COR-L47 (cell line): ENCODE measurements at regions not wholly inside any gene's neighbourhood (a gene's known extent, or its start where the extent isn't known, plus 50 kb on each side); places are given as distances from the start of the nearest gene placed in this dataset.
"Not testable (repeated sequence)": the region's sequence is repeated elsewhere in the genome, so short reads cannot be mapped to it uniquely, and the experiment has no call there.

Source experiments
- DNase-seq: peaks from one replicate; lab custom pipeline; 2025; lab: John Stamatoyannopoulos, UW

DNA sequence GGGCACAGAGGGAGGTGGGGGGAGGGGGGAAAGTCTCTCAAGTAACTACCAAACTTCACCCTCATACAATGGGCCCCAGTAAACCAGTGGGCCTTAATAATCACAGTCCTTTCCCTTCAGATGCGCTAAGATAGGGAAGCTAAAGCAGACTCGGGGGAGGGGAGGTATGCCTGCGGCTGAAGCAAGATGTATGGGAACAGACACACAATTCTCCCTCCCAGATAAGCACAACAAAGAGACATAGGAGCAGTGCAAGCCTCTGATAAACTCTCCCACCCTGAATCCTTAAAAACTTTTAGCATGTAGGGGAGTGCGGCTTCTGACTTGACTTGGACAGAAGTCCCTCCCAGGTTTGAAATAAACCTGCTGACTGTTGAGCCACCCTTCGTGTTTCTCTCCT lies 54.7 kb downstream of the PROP1 start:
- DNase-seq = not testable (repeated sequence)

DNA sequence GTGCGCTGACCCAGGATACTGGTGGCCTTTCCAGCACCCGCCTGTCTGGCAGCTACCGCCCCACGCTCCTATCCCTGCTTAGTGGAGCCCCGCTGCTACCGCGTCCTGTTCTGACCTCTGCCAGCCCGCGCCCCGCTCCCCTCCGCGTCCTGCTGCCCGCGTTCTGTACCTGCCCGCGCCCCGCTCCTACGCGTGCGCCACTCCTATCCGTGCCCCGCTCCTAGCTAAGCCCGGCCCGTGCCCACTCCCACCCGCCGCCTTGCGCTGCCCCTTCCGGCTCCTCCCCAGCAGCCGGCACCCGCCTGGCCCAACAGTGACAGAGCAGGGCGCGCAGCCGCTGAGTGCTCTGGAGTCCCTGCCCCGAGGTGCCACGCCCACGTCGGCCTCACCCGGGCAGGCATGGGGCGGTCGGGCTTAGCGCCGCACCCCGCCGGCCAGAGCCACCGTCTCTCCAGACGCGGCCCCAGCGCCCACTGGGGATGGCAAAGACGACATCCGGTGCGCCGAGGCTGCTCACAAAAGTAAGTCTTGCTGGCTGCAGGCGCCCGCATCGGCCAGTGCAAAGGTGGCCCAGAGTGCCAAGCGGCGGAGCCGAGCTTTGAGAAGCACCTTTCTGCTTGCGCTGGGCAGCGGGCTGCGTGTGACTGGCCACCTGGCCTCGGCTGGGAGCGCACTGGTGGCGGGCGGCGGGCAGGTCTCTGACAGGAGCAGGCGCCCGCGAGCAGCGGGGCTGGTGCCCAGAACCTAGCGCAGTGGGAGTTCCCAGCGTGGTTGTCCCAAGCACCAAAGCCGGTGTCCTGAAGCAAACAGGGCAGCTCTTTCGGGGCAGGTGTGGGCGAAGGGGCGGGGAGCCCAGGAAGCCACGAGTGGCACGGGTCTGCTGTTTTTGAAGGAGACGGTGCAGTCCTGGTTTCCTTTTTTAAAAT lies 56.5 kb downstream of the PROP1 start:
- peak; percentile 49 for DNase-seq

DNA sequence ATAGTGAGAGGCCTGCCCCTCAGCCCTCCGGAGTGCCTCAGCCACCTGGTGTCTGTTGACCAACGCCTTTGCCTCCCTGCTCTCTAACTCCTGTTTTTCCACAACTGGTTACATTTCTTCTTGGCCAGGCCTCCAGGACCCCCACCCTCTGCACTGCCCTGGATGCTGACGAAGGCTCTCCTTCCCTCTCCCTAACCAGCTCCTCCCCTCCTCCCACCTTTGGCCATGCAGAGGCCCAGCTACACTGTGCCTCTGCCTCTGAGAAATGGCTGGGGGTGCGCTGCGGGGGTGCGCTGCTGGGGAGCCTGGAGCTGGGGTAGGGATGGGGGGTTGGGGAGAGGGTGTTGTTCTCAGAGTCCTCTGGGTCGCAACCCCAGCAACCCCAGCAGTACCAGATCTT lies 57.3 kb downstream of the PROP1 start:
- not testable (repeated sequence) for DNase-seq

DNA sequence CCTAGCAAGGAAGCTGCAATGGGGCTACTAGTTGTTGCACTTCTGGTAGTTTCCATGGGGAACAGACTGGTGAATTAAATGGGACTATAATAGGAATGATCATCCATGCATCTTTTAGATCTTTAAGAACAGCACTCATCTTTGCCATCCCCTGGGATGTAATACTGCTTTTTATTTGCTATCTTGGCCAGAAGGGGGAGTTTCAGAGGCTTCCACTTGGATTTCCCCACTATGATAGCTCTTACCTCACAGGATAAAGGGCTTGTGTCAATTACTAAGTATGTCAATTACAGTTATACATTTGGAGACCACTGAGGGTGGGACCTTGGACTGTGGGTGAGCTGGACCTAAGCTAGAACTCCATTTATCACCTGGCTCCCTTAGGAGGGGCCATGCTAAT lies 61.8 kb downstream of the PROP1 start:
- not testable (repeated sequence) for DNase-seq

DNA sequence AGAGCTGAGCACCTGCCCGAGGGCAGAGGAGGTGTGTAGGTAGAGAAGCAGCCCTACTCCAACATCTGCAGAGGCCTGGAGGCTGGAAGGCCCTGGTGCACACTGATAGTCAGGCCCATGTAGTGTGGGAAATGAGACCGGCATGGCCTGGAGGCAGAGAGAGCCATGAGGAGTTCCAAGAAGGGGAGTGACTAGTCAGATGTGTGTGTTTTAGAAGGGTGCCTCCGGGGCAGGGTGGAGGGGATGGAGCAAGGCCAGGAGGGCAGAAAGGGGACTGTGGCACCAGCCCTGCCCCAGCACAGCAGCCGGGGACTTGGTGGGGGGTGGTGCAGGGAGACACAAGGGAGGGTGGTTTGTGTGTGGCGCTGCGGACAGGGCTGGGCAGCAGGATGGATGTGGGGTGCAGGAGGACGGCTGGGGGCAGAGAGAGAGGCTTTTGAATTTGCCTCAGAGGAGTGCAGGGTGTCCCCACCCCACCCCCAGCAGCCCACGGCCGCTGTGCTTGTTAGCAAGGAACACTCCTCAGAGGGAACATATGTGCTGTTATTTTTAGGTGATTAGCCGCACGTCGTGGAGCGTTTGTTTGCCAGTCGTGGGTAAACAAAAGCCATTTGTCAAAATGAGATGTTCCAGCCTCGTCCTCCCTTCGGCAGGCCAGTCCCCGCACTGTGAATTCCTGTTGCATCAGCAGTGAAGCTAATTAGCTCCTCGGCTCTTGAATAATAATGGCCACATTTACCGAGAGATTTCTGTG lies 65.6 kb downstream of the PROP1 start:
- peak; percentile 58 for DNase-seq

DNA sequence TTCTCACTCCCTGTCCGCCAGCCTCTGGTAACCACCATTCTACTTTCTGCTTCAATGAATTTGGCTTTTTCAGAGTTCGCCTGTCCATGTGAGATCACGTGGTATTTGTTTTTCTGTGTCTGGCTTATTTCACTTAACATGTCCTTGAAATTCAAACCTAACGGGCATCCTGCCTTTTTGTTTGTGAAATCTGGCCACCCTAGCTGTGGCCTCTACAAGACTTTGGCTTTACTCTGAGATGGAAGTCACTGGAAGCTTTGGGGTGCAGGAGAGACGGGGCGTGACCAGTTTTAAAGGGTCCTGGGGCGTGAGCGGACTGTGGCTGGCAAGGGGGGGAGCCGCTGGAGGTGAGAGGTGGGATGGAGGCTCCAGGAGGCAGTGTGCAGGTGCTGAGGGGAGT lies 66.4 kb downstream of the PROP1 start:
- DNase-seq = not testable (repeated sequence)

DNA sequence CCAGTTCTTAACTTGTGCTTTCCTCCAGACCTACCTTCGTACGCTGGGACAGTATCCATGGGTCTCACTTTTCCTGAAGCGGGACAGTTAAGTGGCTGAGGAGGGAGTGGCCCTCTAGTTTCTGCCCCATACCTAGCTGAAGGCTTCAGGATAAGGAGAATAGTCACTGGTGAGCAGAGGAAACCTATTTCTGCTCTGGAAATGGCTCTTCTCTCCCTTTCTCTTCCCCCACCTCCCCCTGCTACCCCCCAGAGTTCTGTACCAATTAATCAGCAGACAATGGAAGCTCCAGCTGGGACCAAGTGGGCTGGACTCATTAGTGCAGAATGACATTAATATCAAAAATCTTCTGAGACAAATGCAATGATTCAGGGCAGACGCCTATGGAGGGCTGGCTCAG lies 68.5 kb downstream of the PROP1 start:
- not testable (repeated sequence) for DNase-seq

DNA sequence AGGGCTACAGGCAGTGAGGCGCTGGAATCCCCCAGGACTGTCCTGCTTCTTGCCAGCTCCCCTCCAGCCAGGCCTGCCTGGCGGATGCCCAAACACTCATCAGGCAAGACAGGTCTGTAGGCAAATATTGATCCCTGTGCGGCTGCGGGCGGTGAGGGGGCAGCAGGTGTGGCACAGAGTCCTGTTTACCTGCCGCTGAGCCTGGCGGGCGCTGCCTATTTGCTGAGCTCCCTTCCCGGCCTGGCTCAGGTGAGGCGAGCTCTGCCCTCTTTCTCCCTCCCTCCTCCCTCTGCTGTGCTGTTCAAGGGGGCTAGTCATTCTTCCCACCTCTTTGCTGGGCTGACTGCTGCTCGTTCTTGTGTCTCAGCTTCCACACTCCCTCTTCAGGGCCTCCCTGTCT lies 71.5 kb downstream of the PROP1 start:
- not testable (repeated sequence) for DNase-seq

DNA sequence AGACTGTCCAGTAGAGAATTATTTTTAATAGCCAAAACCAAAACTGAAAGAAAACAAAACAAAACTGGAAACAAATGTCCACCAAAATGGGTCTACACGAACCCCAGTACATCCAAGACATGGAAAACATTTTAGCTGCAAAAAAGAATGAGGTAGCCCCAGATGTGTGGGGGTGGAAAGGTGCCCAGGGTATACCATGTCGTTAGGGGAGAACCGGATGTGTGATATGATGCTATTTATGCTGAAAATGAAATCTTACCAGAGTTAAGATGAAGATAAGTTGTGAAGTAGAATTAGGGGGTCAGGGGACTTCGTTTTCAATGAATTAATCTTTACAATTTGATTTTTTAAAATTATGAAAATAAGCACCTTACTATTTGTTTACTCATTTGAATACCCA lies 72.2 kb downstream of the PROP1 start:
- DNase-seq = not testable (repeated sequence)

DNA sequence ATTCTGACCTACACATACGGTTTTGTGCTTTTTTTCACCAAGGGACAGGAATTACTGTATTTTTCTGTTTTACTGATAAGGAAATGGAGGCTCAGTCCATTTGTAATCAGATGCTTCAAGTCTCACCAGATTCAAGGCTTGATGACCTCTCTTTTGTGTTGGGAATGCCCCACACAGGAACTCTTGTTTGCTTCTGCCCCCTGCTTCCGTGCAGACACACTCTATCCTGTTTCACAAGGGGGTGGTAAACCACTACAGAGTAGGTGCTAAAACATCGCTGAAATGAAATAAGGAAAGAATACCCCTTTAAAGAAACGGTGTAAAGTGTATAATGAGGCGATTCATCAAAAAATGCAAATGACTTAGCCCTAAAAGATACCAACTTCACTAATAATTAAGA lies 72.9 kb downstream of the PROP1 start:
- DNase-seq = not testable (repeated sequence)

DNA sequence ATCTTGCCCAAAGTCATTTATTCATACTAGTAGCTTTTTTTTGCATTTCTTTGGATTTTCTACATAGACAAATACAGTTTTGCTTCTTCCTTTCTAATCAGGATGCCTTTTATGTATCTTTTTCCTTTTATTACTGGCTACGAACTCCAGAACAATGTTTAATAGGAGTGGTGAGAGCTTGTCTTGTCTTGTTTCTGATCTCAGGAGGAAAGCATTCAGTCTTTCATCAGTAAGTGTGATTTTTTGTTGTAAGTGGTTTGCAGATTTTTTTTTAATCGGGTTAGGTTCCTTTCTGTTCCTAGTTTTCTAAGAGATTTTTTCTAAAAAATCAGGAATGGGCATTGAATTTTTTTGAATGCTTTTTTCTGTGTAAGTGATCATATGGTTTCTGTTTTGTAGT lies 86.8 kb downstream of the PROP1 start:
- DNase-seq = not testable (repeated sequence)

DNA sequence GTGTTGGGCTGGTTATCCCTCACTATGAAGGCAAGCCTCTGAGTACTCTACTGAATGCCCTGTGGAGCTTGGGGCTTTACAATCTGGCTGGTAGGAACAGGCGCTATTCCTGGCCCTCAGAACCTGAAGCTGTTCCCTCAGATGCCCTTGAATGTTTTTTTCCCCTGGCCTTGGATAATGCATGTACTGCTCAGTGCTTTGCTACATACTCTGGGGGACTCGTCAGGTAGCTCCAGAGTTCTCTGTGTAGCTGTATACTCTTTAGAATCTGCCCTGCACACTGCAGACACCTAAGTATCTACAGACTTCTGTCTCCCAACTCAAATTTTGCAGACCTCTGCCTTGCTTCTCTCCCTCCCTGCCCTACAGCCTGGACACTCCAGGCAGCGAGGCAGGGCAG lies 93.2 kb downstream of the PROP1 start:
- DNase-seq = not testable (repeated sequence)

DNA sequence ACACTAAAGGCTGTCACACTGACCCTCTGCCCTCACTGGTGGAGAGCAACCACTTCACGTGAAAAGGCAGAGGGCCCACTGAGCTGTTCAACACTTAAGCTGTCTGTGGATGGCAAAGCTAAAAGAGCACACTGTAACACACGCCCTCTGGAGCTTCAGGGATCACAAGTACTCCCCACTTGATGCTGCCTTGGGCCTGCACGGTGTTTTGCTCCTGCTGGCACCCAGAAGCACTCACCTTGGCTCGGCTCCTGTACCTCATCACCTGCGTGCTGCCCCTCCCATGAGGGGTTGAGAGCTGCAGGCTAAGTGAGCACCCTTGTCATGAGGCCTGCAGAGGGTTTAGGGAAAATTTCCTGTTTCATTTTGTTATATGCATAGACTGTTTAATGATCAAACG lies 96.0 kb downstream of the PROP1 start:
- not testable (repeated sequence) for DNase-seq

DNA sequence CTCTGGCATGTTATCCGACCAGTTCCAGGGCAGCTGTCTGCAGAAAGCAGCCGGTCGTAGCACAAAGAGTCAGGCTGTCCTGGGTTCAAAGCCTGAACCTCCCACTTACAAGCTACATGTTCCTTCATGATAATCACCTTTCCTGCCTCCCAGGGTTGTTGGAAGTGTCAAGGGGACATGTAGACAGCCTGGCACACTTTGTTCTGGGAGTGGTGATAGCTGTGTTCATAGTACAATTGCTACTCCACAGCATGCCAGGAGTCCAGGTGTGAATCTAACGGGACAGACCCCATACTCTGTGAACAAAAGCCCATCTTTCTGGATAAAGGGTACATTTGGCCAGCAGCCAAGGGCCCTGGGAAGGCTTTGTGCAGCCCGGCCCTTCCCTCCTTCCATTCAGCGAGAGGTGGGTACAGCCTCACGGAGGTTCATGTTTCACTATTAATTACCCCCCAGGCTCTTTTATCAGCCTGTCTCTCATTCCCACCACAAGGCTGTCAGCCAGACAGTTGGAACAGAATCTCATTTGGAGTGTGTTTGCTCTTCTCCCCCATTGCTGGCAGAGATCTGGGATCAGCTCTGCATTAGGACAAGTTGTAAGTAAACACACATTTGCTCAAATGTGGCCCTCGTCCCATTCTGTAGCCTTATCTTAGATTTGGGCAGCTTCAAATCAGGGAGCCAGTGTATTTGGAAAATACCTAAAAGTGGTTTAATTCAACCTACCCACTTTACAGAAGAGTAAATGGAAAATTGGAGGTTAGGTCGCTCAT lies 101.2 kb downstream of the PROP1 start:
- not testable (repeated sequence) for DNase-seq

DNA sequence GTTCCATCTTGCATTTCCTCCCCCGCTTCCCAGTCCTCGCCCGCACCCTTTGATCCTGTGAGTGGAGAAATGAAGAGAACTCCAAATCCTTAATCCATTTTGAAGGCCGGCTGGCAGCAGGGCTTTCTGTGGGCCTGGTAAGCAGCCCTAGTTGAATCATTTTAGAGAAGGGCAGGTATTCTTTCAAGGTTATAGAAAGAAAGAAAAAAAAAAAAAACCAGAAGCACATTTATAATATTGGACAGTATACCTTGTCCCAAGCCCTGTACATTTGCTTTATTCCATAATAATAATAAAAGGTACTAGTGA lies 103.7 kb downstream of the PROP1 start:
- DNase-seq = not testable (repeated sequence)

DNA sequence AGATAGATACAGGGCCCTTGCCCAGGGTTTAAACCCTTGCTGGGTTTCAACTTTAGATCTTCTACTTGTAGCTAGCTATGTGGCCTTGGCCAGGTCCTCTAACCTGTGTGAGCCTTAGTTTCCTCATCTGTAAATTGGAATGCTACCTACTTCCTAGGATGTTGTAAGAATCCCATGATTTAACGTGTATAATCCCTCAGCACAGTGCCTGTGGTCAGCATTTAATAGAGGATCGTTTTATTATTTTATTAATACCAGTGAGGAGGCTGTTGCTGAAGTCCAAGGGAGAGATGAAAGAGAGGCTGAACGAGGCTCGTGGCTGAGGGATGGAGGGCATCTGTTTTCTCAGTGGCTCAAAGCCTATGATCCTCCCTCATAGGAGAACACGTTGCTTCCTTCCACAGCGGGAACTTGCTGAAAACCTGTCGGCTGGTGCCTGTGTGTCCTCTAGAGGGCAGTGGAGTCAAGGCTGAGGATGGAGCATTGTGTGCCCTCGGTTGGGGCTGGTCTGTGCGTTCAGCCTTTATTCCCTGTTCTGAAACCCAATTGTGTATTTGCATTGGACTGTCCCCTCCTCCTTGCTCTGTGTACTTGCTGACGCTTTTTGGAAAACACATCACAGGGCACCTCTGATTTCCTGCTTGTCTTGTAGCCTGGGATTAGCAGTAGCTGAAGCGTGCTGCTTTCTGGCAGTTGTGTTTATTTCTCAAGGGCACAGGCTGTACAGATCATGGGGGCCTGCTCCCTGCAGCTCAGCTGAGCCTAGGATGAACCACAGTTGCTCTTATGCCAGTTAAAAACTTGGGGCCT lies 104.3 kb downstream of the PROP1 start:
- not testable (repeated sequence) for DNase-seq

DNA sequence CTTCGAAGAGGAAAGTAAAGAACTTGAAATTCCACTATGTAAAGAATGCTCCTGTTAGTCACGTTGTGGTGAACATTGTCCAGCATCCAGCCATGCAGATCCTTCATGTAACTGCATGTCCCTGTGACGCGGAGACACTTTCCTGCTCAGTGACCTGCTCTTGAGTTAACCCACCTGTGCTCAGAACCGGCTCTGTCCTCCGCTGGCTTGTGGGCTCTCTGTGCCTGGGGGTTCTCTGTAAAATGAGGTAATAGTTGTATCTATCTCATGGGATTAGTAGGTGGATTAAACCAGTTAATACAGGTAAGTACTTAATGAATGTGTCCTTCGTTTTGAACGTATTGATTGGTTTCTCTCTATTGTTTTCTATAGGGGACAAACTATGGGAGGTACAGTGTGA lies 100.6 kb upstream of the FAM153A start:
- not testable (repeated sequence) for DNase-seq

DNA sequence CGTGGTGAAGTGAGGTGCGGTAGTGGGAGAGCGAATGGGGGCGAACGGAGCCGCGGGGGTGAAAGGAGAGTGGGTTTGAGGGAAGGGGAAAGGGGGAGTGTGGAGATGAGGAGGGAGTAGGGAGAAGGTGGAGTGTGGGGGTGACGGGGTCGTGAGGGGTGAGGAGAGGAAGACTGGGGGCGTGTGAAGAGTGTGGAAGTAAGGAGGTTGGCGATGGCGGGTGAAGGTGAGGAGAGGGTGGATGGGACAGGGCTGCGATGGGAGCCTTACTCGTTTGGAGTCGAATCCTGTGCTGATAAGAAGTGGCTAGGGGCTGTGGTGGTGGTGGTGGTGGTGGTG lies 93.2 kb upstream of the FAM153A start:
- DNase-seq = not testable (repeated sequence)

DNA sequence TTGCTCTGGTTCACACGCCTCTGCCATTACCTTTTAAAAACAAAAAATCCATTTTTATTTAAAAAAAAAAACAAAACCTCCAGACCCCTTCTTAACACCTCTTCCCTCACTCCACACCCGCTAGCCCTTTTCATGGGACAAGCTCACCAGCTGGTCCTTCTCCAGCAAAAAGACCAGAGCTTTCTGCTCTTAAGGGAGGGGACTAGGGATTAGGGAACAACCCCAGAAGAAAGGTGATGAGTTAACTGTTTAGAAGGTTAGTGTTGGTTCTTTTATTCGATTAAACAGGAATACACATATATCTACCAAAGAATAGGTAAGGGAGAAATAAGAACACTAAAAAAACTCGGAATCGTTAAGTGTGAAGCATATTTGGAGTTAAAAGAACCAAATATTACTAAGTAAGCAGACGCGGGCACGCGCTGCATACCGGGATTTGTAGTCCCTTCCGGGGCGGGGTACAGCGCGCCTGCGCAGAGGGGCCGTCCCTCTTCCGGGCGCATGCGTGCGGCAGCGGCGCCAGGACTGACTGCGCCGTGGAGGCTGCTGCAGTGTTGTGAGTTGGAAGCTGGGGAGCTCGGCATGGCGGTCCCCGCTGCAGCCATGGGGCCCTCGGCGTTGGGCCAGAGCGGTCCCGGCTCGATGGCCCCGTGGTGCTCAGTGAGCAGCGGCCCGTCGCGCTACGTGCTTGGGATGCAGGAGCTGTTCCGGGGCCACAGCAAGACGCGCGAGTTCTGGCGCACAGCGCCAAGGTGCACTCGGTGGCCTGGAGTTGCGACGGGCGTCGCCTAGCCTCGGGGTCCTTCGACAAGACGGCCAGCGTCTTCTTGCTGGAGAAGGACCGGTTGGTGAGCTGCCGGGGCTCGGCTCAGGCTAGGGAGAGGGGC lies 92.6 kb upstream of the FAM153A start:
- DNase-seq = not testable (repeated sequence)

DNA sequence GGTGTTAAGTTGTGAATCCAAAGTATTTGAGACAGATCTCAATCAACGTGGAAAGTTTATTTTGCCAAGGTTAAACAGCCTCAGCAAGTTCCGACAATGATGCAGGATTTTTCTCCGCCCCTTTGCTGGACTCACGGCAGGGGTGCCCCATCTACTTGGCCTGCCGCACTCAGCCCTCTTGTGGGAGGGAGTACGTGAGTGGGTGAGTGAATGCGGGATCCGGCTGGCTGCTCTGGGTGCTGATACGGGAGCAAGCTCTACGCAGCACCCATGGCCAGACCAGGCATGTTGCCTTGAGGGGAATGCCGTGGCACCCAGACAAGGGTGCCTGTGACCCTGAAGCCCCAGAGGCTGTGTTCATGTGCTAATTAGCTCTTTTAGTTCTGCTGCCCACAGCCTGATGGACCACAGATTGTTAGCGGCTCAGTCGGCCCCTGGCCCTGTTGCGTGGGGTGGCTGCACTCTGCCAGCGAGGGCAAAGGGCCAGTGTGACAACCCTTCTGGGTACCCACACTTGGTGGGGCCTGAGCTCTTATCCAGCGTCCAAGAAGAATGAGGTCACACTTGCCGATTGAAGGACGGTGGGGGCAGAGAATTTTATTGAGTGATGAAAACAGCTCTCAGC lies 81.2 kb upstream of the FAM153A start:
- not testable (repeated sequence) for DNase-seq
